Epithelial cell of esophagus (primary cell): ENCODE measurements at regions not wholly inside any gene's neighbourhood (a gene's known extent, or its start where the extent isn't known, plus 50 kb on each side); places are given as distances from the start of the nearest gene placed in this dataset.
"Not testable (repeated sequence)": the region's sequence is repeated elsewhere in the genome, so short reads cannot be mapped to it uniquely, and the experiment has no call there.

ENCODE experiments used
- DNase-seq: peaks from one replicate; pipeline ENCODE4 v3.0.0; 2010; ENCODE audit warnings: low read depth
- H3K4me3 ChIP-seq: 2 replicates; pipeline ENCODE4 v1.5.1; 2011; ENCODE audit warnings: mild to moderate bottlenecking, low read length, control low read depth
- TF ChIP-seq, protein P1 (sequence below): IDR thresholded peaks from 2 replicates; pipeline ENCODE4 v1.5.1; 2011; ENCODE audit warnings: low read depth, mild to moderate bottlenecking, low read length, control low read depth, inconsistent platforms; ENCODE audit not compliant: insufficient read depth; ENCODE audit errors: missing control alignments

GRCh38 chr6:8623441-8623840 is 188.1 kb upstream of the SLC35B3 start:
- TF ChIP-seq, protein P1, sequence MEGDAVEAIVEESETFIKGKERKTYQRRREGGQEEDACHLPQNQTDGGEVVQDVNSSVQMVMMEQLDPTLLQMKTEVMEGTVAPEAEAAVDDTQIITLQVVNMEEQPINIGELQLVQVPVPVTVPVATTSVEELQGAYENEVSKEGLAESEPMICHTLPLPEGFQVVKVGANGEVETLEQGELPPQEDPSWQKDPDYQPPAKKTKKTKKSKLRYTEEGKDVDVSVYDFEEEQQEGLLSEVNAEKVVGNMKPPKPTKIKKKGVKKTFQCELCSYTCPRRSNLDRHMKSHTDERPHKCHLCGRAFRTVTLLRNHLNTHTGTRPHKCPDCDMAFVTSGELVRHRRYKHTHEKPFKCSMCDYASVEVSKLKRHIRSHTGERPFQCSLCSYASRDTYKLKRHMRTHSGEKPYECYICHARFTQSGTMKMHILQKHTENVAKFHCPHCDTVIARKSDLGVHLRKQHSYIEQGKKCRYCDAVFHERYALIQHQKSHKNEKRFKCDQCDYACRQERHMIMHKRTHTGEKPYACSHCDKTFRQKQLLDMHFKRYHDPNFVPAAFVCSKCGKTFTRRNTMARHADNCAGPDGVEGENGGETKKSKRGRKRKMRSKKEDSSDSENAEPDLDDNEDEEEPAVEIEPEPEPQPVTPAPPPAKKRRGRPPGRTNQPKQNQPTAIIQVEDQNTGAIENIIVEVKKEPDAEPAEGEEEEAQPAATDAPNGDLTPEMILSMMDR, result no peak
- H3K4me3 ChIP-seq, result no peak overlapping the region
- peak; percentile 40 for DNase-seq

GRCh38 chr6:8619853-8620252 is 184.5 kb upstream of the SLC35B3 start:
- TF ChIP-seq, protein P1, result no peak
- no peak overlapping the region for H3K4me3 ChIP-seq
- no peak for DNase-seq

- not testable (repeated sequence) for DNase-seq, H3K4me3 ChIP-seq
Measured at GRCh38 chr6:8619408-8619807, 184.1 kb upstream of the SLC35B3 start.

GRCh38 chr6:8608737-8609136 is 173.4 kb upstream of the SLC35B3 start:
- no peak overlapping the region for H3K4me3 ChIP-seq
- TF ChIP-seq, protein P1, result no peak

DNA sequence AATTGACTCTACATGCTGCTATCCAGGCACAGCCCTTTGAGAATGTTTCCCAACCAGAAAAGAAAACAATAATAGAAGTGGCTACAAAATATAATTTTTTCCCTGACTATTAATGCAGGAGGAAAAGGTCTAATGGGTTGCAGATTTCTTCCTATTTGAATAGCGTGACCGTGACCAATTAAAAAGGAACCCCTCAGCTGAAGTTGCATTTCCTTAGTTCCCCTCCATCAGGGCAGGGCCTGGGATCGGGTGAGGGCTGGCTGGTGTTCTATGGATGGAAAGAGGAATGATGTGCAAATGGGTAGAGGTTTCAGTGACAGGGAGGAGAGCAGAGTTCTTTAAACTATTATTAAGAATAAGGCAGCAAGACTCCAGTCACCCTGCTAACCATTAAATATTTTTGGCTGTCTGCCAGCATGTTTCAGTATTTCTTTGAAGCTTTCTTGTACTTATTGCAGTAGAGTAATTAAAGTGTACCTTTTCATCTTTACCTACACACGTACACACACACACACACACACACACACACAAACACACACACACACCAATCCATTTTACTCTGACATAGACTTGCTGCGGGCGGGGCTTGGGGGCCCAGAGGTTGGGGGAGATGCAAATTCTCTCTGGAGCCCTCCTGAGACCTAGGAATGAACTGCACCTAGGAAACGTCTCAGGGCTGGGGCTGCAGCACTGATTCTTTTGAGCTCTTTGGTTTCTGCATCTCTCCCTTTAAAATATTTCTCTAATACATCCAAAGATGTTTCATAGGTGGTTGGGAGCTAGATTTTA is 154.8 kb upstream of the SLC35B3 start:
- TF ChIP-seq, protein P1, result peak; percentile 29
- DNase-seq, result no peak
- no peak overlapping the region for H3K4me3 ChIP-seq

More at GRCh38 chr6:8608737-8609136, 173.4 kb upstream of the SLC35B3 start:
- no peak for DNase-seq

DNA sequence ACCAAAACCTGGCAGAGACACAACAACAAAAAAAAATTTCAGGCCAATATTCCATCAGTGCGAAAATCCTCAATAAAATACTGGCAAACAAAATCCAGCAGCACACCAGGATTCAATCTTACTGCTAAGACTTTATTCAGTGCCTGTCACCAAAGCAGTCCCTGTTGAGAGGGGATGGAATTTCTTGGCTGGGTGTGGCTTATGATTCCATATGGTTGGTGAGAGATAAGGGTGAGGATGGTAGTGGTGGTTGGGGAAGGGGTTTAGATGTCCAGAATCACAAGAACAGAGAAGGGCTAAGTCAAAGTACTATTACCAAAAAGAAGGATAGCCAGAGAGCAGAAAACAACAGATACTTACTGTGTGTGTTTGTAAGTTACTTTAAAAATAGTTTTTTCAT is 152.8 kb upstream of the SLC35B3 start:
- TF ChIP-seq, protein P1, result no peak
- no peak for DNase-seq
- no peak overlapping the region for H3K4me3 ChIP-seq

GRCh38 chr6:8583291-8583690 is 147.9 kb upstream of the SLC35B3 start:
- H3K4me3 ChIP-seq, result no peak overlapping the region
- DNase-seq, result no peak
- TF ChIP-seq, protein P1, result no peak
